ENCODE measurements at regions not wholly inside any gene's neighbourhood (a gene's known extent, or its start where the extent isn't known, plus 50 kb on each side); places are given as distances from the start of the nearest gene placed in this dataset.

DNA sequence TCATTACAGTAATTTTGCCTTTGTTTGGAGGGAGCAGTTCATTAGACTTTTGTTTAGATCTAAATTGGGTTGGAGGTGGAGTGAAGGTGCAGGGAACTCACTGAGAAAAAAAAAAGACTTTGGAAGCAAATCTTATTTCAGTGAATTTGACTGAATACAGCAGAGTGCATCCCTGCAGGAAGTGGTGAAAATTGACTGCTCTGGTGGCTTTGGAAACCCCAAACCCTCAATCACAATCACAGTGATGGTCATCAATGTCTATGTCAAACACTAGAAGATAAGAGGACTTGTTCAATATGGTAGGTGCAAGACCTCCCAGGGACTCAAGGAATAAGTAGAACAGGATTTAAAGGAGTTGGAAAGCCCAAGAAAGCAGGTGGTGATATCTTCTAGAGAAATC, 76.0 kb upstream of the RASA1 start:
- TF ChIP-seq, protein P1, sequence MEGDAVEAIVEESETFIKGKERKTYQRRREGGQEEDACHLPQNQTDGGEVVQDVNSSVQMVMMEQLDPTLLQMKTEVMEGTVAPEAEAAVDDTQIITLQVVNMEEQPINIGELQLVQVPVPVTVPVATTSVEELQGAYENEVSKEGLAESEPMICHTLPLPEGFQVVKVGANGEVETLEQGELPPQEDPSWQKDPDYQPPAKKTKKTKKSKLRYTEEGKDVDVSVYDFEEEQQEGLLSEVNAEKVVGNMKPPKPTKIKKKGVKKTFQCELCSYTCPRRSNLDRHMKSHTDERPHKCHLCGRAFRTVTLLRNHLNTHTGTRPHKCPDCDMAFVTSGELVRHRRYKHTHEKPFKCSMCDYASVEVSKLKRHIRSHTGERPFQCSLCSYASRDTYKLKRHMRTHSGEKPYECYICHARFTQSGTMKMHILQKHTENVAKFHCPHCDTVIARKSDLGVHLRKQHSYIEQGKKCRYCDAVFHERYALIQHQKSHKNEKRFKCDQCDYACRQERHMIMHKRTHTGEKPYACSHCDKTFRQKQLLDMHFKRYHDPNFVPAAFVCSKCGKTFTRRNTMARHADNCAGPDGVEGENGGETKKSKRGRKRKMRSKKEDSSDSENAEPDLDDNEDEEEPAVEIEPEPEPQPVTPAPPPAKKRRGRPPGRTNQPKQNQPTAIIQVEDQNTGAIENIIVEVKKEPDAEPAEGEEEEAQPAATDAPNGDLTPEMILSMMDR (IDR thresholded peaks at IDR 0.05; ENCODE audit: insufficient read depth, low read length), result no peak
- TF ChIP-seq GABPA (IDR thresholded peaks at IDR 0.05; ENCODE audit: low read depth), result no peak
- TF ChIP-seq POLR2AphosphoS5 (IDR thresholded peaks at IDR 0.05; ENCODE audit: low read depth), result no peak

Measured in HL-60 (cell line).